PC-9 (cell line): ENCODE measurements at regions not wholly inside any gene's neighbourhood (a gene's known extent, or its start where the extent isn't known, plus 50 kb on each side); places are given as distances from the start of the nearest gene placed in this dataset.

Experiments
- BruUV-seq: library from RNA; stranded (reverse); fragments of 400-500 nt; replicated peaks from 2 replicates; lab custom pipeline; 2021; lab: Mats Ljungman, UMichigan
- CTCF ChIA-PET: fragments of 300-600 bp; sonication (Branson Sonifier 250); formaldehyde crosslinking; loops from one replicate; lab custom pipeline; 2022; ENCODE audit warnings: antibody characterized with exemption; lab: Charles Lee
- POLR2A ChIA-PET: fragments of 300-600 bp; sonication (Branson Sonifier 250); formaldehyde crosslinking; loops from one replicate; lab custom pipeline; 2022; ENCODE audit warnings: antibody characterized with exemption; ENCODE audit not compliant: unreplicated experiment; lab: Charles Lee
- DNase-seq, 2 experiments: peaks; one replicate each; pipeline versions ENCODE4 v3.0.0 to v3.0.0-alpha.2; 2015 to 2022; ENCODE audit warnings: mixed read lengths in 1 of 2
- H2AFZ ChIP-seq: fragments of 200-600 bp; sonication (generic); 2 replicates; pipeline ENCODE4 v1.8.1; 2017; ENCODE audit warnings: antibody characterized with exemption
- H3F3A ChIP-seq: fragments of 200-600 bp; sonication (generic); 2 replicates; pipeline ENCODE4 v1.8.1; 2017; ENCODE audit warnings: antibody characterized with exemption, mild to moderate bottlenecking, low read depth; ENCODE audit not compliant: insufficient read depth
- H3K27ac ChIP-seq: fragments of 200-600 bp; sonication (generic); 2 replicates; pipeline ENCODE4 v1.6.1; 2016; ENCODE audit warnings: mixed run types
- H3K27me3 ChIP-seq: fragments of 200-600 bp; sonication (generic); 2 replicates; pipeline ENCODE4 v1.6.1; 2016; ENCODE audit warnings: low read depth, mixed run types; ENCODE audit not compliant: insufficient read depth
- H3K36me3 ChIP-seq: fragments of 200-600 bp; sonication (generic); 2 replicates; pipeline ENCODE4 v1.6.1; 2016; ENCODE audit warnings: low read depth, mixed run types
- H3K4me1 ChIP-seq: fragments of 200-600 bp; sonication (generic); replicated peaks from 2 replicates; pipeline ENCODE4 v1.6.1; 2016; ENCODE audit warnings: mixed run types; ENCODE audit not compliant: insufficient read depth
- H3K4me2 ChIP-seq: fragments of 200-600 bp; sonication (generic); 2 replicates; pipeline ENCODE4 v1.6.1; 2017; ENCODE audit warnings: mixed run types
- H3K4me3 ChIP-seq: fragments of 200-600 bp; sonication (generic); 2 replicates; pipeline ENCODE4 v1.6.1; 2016; ENCODE audit warnings: mixed run types
- H3K79me2 ChIP-seq: fragments of 200-600 bp; sonication (generic); 2 replicates; pipeline ENCODE4 v1.6.1; 2017; ENCODE audit warnings: low read depth, mixed run types
- H3K9me2 ChIP-seq: fragments of 200-600 bp; sonication (generic); 2 replicates; pipeline ENCODE4 v1.8.1; 2017; ENCODE audit warnings: mild to moderate bottlenecking; ENCODE audit not compliant: insufficient read depth
- H3K9me3 ChIP-seq: fragments of 200-600 bp; sonication (generic); 2 replicates; pipeline ENCODE4 v1.8.1; 2016; ENCODE audit warnings: low read depth; ENCODE audit not compliant: insufficient read depth
- H4K20me1 ChIP-seq: fragments of 200-600 bp; sonication (generic); 2 replicates; pipeline ENCODE4 v1.8.1; 2017; ENCODE audit not compliant: insufficient read depth
- CTCF ChIP-seq: fragments of 200-600 bp; sonication (generic); conservative IDR thresholded peaks from 2 replicates; pipeline ENCODE4 v1.6.1; 2017; ENCODE audit warnings: mixed run types, antibody characterized with exemption, mild to moderate bottlenecking, moderate library complexity
- EZH2 ChIP-seq: fragments of 200-600 bp; sonication (generic); IDR thresholded peaks from 2 replicates; pipeline ENCODE4 v1.8.0; 2017; ENCODE audit warnings: antibody characterized with exemption, low read depth
- intact Hi-C: fragments of 100-400 bp; cut with micrococcal nuclease; formaldehyde crosslinking; loops from one replicate; pipeline ENCODE4 v1.10.0; 2022; ENCODE audit not compliant: unreplicated experiment

GRCh38 chr22:48315439-48316256 lies 1512.0 kb downstream of the BRD1 start:
- H3K36me3 ChIP-seq = no peaks in the 10 kb centered on the region
- no peak overlapping the region for H3K4me2 ChIP-seq
- intact Hi-C loops = no loop called here
- H4K20me1 ChIP-seq = 0 out of 2 replicates have a peak, but pooled peaks cover 3% of the 10 kb centered on the region
- no peaks in the 10 kb centered on the region for H3K9me3 ChIP-seq
- peaks cover 77% of the 10 kb centered on the region for H3K27me3 ChIP-seq
- ChIA-PET CTCF (no interaction called here), POLR2A (no interaction called here)
- no peak overlapping the region for H3K27ac ChIP-seq
- no peak overlapping the region for H2AFZ ChIP-seq
- BruUV-seq = no TSS peak
- H3K4me3 ChIP-seq = no peak overlapping the region
- no peaks in the 10 kb centered on the region for H3K79me2 ChIP-seq
- H3F3A ChIP-seq = no peaks in the 10 kb centered on the region
- no peak for DNase-seq
- no peaks in the 10 kb centered on the region for H3K9me2 ChIP-seq
- no peak for TF ChIP-seq EZH2
- no peak for TF ChIP-seq CTCF
- no peaks in the 10 kb centered on the region for H3K4me1 ChIP-seq

GRCh38 chr22:48314073-48314472 lies 1513.6 kb downstream of the BRD1 start:
- no peaks in the 10 kb centered on the region for H3K36me3 ChIP-seq
- no peaks in the 10 kb centered on the region for H3K4me1 ChIP-seq
- no peaks in the 10 kb centered on the region for H3K9me3 ChIP-seq
- 0 out of 2 replicates have a peak, but pooled peaks cover 3% of the 10 kb centered on the region for H4K20me1 ChIP-seq
- CTCF ChIA-PET = no interaction called here
- H3K27me3 ChIP-seq = peaks cover 77% of the 10 kb centered on the region
- H3K4me3 ChIP-seq = no peak overlapping the region
- no peak overlapping the region for H3K4me2 ChIP-seq
- TF ChIP-seq CTCF = no peak
- TF ChIP-seq EZH2 = no peak
- POLR2A ChIA-PET = no interaction called here
- no peaks in the 10 kb centered on the region for H3F3A ChIP-seq
- no peaks in the 10 kb centered on the region for H3K9me2 ChIP-seq
- no peak for DNase-seq
- H3K79me2 ChIP-seq = no peaks in the 10 kb centered on the region
- H3K27ac ChIP-seq = no peak overlapping the region
- intact Hi-C loops = no loop called here
- no peak overlapping the region for H2AFZ ChIP-seq
- BruUV-seq = no TSS peak

GRCh38 chr22:48313175-48313830 lies 1514.4 kb downstream of the BRD1 start:
- no peak for TF ChIP-seq EZH2
- no peak for TF ChIP-seq CTCF
- Histone ChIP-seq H3F3A (no peaks in the 10 kb centered on the region), H3K36me3 (no peaks in the 10 kb centered on the region), H3K9me3 (no peaks in the 10 kb centered on the region), H4K20me1 (0 out of 2 replicates have a peak, but pooled peaks cover 3% of the 10 kb centered on the region), H2AFZ (no peak overlapping the region), H3K27ac (no peak overlapping the region), H3K4me3 (no peak overlapping the region), H3K4me2 (no peak overlapping the region), H3K9me2 (no peaks in the 10 kb centered on the region), H3K4me1 (no peaks in the 10 kb centered on the region), H3K79me2 (no peaks in the 10 kb centered on the region), H3K27me3 (peaks cover 78% of the 10 kb centered on the region)
- BruUV-seq = no TSS peak
- DNase-seq = no peak
- ChIA-PET CTCF (no interaction called here), POLR2A (no interaction called here)
- intact Hi-C loops = no loop called here
